CD14-positive monocyte (primary cell): ENCODE measurements at regions not wholly inside any gene's neighbourhood (a gene's known extent, or its start where the extent isn't known, plus 50 kb on each side); places are given as distances from the start of the nearest gene placed in this dataset.

Experiments
- DNase-seq, 3 donors: peaks; one replicate each; pipeline ENCODE4 v3.0.0-alpha.2; 2011 to 2022
- H2AFZ ChIP-seq: 2 replicates; pipeline ENCODE4 v1.6.0; 2012; ENCODE audit warnings: mild to moderate bottlenecking, low read depth, low read length, inconsistent platforms; ENCODE audit not compliant: insufficient read depth, poor library complexity, severe bottlenecking
- H3K27ac ChIP-seq, 2 donors: 1 replicate in 1 of 2; 2 replicates in 1 of 2; pipeline ENCODE4 v1.5.1; 2012 to 2013; ENCODE audit warnings: low read length in 2 of 2, control low read depth in 1 of 2, inconsistent platforms in 1 of 2, low read depth in 1 of 2, mild to moderate bottlenecking in 1 of 2
- H3K27me3 ChIP-seq, 2 donors: one replicate each; pipeline versions ENCODE4 v1.6.0 to v1.6.1; 2011 to 2013; ENCODE audit warnings: low read length in 2 of 2; ENCODE audit not compliant: control insufficient read depth in 2 of 2, insufficient read depth in 2 of 2
- H3K36me3 ChIP-seq, 2 donors: replicated peaks in 1 of 2; 1 replicate in 1 of 2; 2 replicates in 1 of 2; pipeline versions ENCODE4 v1.5.1 to v1.6.1; 2012 to 2013; ENCODE audit warnings: low read length in 2 of 2, control low read depth in 1 of 2, inconsistent platforms in 1 of 2, mild to moderate bottlenecking in 1 of 2; ENCODE audit not compliant: insufficient read depth in 2 of 2, control insufficient read depth in 1 of 2
- H3K4me1 ChIP-seq, 2 donors: 1 replicate in 1 of 2; 2 replicates in 1 of 2; pipeline versions ENCODE4 v1.5.1 to v1.6.1; 2012 to 2013; ENCODE audit warnings: low read length in 2 of 2, control low read depth in 1 of 2, inconsistent platforms in 1 of 2, mild to moderate bottlenecking in 1 of 2, moderate library complexity in 1 of 2; ENCODE audit not compliant: insufficient read depth in 2 of 2, control insufficient read depth in 1 of 2
- H3K4me2 ChIP-seq: replicated peaks from 2 replicates; pipeline ENCODE3; 2012; ENCODE audit warnings: low read length, moderate library complexity, mild to moderate bottlenecking; ENCODE audit not compliant: poor library complexity, severe bottlenecking; ENCODE audit errors: extremely low read depth
- H3K4me3 ChIP-seq, 3 experiments: fragments of 200-600 bp in 1 of 3; sonication (generic) in 1 of 3; replicated peaks in 1 of 3; 1 replicate in 2 of 3; 2 replicates in 1 of 3; pipeline ENCODE4 v1.5.1; 2011 to 2013; ENCODE audit warnings: low read length in 3 of 3, mild to moderate bottlenecking in 3 of 3, control low read depth in 2 of 3, low read depth in 2 of 3, inconsistent platforms in 1 of 3, moderate library complexity in 1 of 3
- H3K79me2 ChIP-seq: 2 replicates; pipeline ENCODE4 v1.6.0; 2012; ENCODE audit warnings: mild to moderate bottlenecking, control low read depth, inconsistent platforms, low read length, moderate library complexity; ENCODE audit not compliant: insufficient read depth
- H3K9ac ChIP-seq: 2 replicates; pipeline ENCODE4 v1.6.0; 2017; ENCODE audit warnings: low read length, mild to moderate bottlenecking; ENCODE audit not compliant: insufficient read depth, poor library complexity, severe bottlenecking
- H3K9me3 ChIP-seq, 2 donors: replicated peaks in 1 of 2; 1 replicate in 1 of 2; 2 replicates in 1 of 2; pipeline versions ENCODE4 v1.5.1 to v1.6.1; 2012 to 2013; ENCODE audit warnings: low read length in 2 of 2, control low read depth in 1 of 2; ENCODE audit not compliant: control insufficient read depth in 1 of 2, insufficient read depth in 1 of 2
- H4K20me1 ChIP-seq: 2 replicates; pipeline ENCODE4 v1.6.0; 2012; ENCODE audit warnings: mild to moderate bottlenecking, low read length, control low read depth, moderate library complexity; ENCODE audit not compliant: insufficient read depth
- H3K27ac Mint-ChIP-seq, 7 donors: one replicate each; pipeline ENCODE4 v1.8.0; 2020; ENCODE audit warnings: mild to moderate bottlenecking in 7 of 7, mixed read lengths in 7 of 7, moderate library complexity in 6 of 7, inconsistent platforms in 2 of 7
- H3K27me3 Mint-ChIP-seq, 3 donors: one replicate each; pipeline ENCODE4 v1.8.0; 2021 to 2022; ENCODE audit warnings: low read depth in 3 of 3, mild to moderate bottlenecking in 3 of 3, mixed read lengths in 3 of 3, moderate library complexity in 3 of 3, inconsistent platforms in 1 of 3
- H3K36me3 Mint-ChIP-seq, 2 donors: one replicate each; pipeline ENCODE4 v1.8.0; 2020; ENCODE audit warnings: mixed read lengths in 2 of 2, inconsistent platforms in 1 of 2, mild to moderate bottlenecking in 1 of 2
- H3K4me1 Mint-ChIP-seq: one replicate; pipeline ENCODE4 v1.8.0; 2020; ENCODE audit warnings: mild to moderate bottlenecking, mixed read lengths
- H3K4me3 Mint-ChIP-seq, 2 donors: one replicate each; pipeline ENCODE4 v1.8.0; 2020; ENCODE audit warnings: mild to moderate bottlenecking in 2 of 2, mixed read lengths in 2 of 2, moderate library complexity in 1 of 2
- H3K9me3 Mint-ChIP-seq, 7 donors: one replicate each; pipeline ENCODE4 v1.8.0; 2020 to 2022; ENCODE audit warnings: mixed read lengths in 7 of 7, mild to moderate bottlenecking in 6 of 7, moderate library complexity in 6 of 7, inconsistent platforms in 2 of 7
- CTCF ChIP-seq: fragments of 200-600 bp; IDR thresholded peaks from one replicate; pipeline ENCODE4 v1.8.0; 2022; ENCODE audit warnings: antibody characterized with exemption, mild to moderate bottlenecking
- WGBS: methylation state at CpG from one replicate; pipeline ENCODE4 v1.1.5; 2013; ENCODE audit warnings: missing lambda C conversion rate; ENCODE audit not compliant: insufficient coverage; 5-methylcytosine and 5-hydroxymethylcytosine counted together
- intact Hi-C, 2 donors: fragments of 100-400 bp; cut with micrococcal nuclease; formaldehyde crosslinking; loops; one replicate each; pipeline versions ENCODE4 v1.15.0 to v1.15.1; 2023

DNA sequence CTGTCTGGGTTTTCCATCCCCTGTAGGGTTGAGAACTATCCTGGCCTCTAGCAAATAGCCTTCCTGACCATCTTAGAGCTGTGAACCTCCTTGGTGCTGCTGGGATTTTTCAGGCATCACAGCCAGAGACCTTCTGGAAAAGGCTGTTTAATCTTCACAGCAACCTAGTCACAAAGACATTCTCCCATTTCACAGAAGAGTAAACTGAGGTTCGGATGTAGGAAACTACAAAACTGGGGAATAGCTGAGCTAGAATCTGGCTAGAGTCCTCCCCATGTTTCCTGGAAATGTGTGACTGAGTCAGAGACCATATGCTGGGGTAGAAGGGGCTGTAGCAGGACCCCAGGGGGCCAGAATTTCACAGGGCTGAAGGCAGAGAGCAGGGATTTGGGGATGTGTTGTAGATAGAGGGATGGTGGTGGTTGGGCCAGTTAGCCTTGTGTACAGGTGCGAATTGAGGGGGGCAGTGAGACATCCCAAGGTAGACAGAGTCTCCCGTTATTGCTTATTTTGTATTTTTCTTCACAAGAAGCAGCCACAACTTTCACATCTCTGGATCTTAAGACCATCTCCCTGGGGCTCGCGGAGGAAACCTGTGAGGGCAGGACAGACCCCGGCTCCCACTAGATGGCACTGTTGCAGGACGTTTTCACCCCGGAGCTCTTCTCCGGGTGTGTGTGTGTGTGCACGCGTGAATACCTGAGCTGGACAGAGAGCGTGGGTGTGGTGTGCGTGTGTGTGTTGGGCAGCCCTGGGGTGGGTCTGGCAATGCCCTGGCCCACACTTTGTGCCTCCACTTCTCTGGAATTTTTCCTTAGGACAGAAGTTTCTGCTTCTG lies 66.9 kb upstream of the PRR23C start:
- H3K4me3 ChIP-seq: no peak overlapping the region
- H3K4me1 Mint-ChIP-seq: peaks cover 7% of the 10 kb centered on the region
- 0% methylated on average over 7 of the region's 13 CpGs for WGBS
- H3K79me2 ChIP-seq: no peaks in the 10 kb centered on the region
- peak; percentile 73 for TF ChIP-seq CTCF
- intact Hi-C loops: loop anchor here (5.0 kb wide), 1 partner anchor 216 kb away; no protein-coding TSS in a partner anchor
- H3K27me3 ChIP-seq: no peaks in the 10 kb centered on the region
- H3K4me2 ChIP-seq: no peak overlapping the region
- peak; percentile 4 to 30 (median 18) for DNase-seq
- H3K9ac ChIP-seq: no peak overlapping the region
- no peaks in the 10 kb centered on the region for H3K36me3 ChIP-seq
- no peak overlapping the region for H3K27ac Mint-ChIP-seq
- no peaks in the 10 kb centered on the region for H3K4me1 ChIP-seq
- H3K27ac ChIP-seq: no peak overlapping the region
- H3K9me3 Mint-ChIP-seq: no peaks in the 10 kb centered on the region
- H3K36me3 Mint-ChIP-seq: no peaks in the 10 kb centered on the region
- no peak overlapping the region for H3K4me3 Mint-ChIP-seq
- H2AFZ ChIP-seq: peak overlapping the region; percentile 21
- H3K27me3 Mint-ChIP-seq: peaks cover 0 to 2% (median 2%) of the 10 kb centered on the region in 3 donors
- H3K9me3 ChIP-seq: no peaks in the 10 kb centered on the region
- no peaks in the 10 kb centered on the region for H4K20me1 ChIP-seq

DNA sequence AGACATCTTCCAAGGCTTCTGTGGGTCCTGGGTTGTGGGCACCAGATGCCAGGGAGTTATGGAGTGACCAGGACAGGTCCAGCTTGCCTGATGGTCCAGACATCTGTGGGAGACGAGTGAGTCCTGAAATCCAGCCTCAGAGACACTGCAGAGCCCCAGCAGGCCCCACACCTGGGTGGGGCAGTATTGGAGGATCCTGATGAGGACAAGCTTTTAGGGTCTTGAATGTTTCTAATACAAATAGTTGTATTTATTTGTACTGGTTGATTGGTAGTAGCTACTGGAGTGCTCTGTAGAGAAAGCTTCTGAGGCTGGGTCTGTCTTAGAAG lies 67.5 kb upstream of the PRR23C start:
- no peak overlapping the region for H3K9ac ChIP-seq
- no peak for DNase-seq
- Mint-ChIP-seq H3K36me3 (no peaks in the 10 kb centered on the region), H3K27me3 (peaks cover 0 to 2% (median 2%) of the 10 kb centered on the region in 3 donors), H3K4me1 (peaks cover 7% of the 10 kb centered on the region), H3K9me3 (no peaks in the 10 kb centered on the region), H3K4me3 (no peak overlapping the region), H3K27ac (no peak overlapping the region)
- H3K4me2 ChIP-seq: no peak overlapping the region
- 0% methylated on average over 1 of the region's 1 CpG for WGBS
- H3K9me3 ChIP-seq: no peaks in the 10 kb centered on the region
- H3K36me3 ChIP-seq: no peaks in the 10 kb centered on the region
- H3K4me3 ChIP-seq: no peak overlapping the region
- H3K27ac ChIP-seq: no peak overlapping the region
- no peaks in the 10 kb centered on the region for H4K20me1 ChIP-seq
- no peaks in the 10 kb centered on the region for H3K79me2 ChIP-seq
- H3K27me3 ChIP-seq: no peaks in the 10 kb centered on the region
- H2AFZ ChIP-seq: peak overlapping the region; percentile 37
- no peak for TF ChIP-seq CTCF
- no peaks in the 10 kb centered on the region for H3K4me1 ChIP-seq
- intact Hi-C loops: loop anchor here (5.0 kb wide), 1 partner anchor 215 kb away; no protein-coding TSS in a partner anchor
